ENCODE measurements at regions not wholly inside any gene's neighbourhood (a gene's known extent, or its start where the extent isn't known, plus 50 kb on each side); places are given as distances from the start of the nearest gene placed in this dataset.
A peak's percentile ranks its signal among the peaks of the same experiment; 100 is the strongest.
"Not testable (repeated sequence)": the region's sequence is repeated elsewhere in the genome, so short reads cannot be mapped to it uniquely, and the experiment has no call there.

DNA sequence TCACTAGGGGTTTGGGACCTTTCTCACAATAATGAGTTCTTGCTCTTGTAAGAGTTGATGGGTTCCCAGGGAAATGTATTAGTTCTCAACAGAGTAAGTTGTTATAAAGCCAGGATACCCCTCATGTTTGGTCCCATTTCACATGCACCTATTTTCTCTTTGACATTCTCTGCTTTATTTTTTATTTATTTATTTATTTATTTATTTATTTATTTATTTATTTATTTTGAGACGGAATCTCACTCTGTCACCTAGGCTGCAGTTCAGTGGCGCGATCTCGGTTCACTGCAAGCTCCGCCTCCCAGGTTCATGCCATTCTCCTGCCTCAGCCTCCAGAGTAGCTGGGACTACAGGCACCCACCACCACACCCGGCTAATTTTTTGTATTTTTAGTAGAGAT, 52.2 kb downstream of the ACTRT1 start:
- DNase-seq: not testable (repeated sequence)

DNA sequence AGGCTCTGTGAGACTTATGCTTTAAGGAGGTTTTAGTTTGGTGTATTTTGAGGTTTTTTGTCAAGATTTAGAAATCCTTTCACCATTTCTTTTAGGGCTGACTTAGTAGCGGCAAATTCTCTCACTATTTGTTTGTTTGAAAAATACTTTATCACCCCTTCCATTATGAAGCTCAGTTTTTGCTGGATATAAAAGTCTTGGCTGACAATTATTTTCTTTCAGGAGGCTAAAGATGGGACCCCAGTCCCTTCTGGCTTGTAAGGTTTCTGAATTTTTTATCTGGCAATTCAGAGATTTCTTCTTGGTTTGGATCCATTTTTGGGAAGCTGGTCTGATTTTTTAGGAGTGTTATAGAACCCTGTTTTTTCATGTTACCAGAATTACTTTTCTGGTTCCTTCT, 88.5 kb downstream of the ACTRT1 start:
- DNase-seq: no peak

DNA sequence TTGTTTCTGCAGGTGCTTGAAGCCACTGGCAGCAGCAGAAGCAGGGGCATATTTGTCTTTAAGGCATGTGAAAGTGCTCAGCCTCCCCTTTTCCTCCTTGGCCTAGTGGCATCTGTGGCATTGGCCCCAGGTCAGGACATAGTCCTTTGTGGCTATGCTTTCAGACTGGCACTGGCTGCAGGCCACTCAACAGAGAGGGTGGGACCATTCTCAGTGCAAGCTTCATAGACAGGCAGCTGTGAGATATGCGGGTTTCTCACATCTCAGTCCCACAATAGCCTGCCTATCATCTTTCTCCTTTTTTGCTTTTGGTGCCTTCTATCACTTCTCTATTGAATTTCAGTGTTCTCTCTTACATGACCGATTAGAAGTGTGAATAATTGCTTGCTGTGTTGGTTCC, 104.8 kb downstream of the ACTRT1 start:
- DNase-seq: no peak

DNA sequence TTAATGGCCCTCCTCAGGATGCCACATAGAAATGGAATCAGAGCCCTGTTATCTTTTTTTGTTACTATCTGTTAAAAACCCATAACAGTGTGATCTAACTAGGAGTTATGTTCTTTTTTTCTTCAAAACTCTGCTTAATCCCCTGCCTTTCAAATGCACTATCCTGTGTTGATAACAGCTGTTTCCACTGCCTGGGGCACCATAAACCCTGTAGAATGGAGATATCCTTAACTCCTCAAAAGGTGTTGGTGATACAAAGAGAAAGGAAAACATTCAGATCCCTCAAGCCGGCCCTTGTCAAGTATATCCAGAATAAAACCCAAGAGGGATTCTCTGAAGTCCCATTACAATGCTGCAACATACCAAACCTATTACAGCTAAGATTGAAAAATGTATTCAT, 108.6 kb downstream of the ACTRT1 start:
- no peak for DNase-seq

DNA sequence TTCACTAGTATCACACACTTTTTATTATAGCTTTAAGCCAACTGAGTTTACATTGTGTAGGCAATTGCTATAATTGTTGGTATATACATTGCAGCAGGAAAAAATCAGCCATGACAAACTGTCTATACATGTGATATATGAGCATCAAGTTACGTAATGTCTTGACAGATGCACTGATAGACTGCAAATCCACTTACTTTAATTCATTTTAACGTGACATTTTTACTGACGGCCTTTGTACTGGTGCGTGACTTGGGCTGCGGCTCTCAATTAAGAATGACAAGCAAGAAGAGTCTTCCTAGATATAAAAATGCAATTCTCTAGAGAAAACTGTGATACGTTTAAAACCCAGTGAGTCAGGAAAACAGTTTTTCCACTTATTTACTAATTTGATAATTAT, 143.8 kb downstream of the ACTRT1 start:
- peak in 1 of 3 experiments; percentile 42 for DNase-seq

DNA sequence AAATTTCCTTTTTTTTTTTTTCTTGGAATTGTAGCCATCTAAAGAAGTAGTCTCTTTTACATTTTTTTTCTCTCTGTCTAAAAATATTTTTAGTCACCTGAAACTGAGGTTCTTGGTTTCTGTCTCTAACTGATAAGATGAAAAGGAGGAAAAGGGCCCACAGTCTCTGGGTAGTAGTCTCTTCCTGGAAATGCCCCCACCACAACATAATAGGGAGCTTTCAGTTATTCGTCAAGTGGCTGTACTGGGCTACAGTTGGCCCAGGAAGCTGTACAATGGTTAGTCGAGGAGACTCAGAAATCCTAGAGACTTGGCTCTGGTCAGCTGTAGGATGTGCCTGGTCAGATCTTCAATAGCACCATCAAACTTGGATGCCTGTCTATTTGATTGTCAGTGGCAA, 163.4 kb downstream of the ACTRT1 start:
- no peak for DNase-seq

DNA sequence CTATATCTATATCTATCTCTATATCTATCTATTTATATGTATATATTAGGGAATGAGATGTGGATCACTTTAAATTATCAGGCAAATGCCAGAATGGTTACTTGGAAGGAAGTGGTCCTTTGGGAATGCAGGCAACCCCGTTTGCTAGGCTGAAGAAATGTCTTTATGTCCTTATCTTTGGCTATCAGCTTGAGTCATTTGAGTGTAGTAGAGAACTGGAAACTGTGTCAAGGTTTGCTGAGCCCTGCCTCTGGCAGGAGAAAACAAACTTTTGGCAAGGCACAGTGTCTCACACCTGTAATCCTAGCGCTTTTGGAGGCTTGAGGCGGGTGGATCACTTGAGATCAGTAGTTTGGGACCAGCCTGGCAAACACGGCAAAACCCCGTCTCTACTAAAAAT, 167.3 kb downstream of the ACTRT1 start:
- DNase-seq: no peak

DNA sequence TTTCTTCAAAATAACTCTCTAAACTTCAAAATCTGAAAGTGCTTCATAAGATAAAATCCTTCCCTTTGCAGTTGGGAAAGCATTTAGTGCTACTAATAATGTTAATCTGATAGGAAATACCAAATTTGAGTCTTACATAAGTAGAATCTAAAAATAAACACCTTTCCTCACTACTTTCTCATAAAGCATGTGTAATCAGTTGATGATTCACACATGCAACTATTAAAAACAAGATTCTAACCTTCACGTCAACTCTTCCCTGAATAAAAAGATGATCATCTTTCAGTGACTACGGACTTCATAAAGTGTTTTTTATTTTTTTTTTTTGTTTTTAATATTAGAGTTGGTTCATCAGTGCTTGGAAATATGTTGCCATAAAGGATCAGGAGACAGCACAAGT, 172.6 kb downstream of the ACTRT1 start:
- no peak for DNase-seq

DNA sequence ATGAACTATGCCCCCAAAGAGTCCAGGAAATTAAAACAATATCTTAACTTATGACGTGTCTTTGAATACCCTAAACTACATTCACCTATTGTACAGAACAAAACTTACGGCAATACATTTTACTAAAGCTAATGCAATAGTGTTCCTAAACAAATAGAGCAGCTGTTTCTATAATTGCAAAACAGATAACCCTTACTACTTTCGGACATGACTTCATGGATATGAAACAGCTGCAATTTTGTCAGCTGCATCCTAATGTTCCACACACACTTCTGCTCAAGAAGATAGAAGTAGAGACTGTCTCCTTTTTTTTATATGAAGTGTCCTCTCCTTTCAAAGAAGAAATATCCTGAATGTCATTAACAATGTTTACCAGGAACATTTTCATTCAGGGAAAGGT, 174.9 kb downstream of the ACTRT1 start:
- no peak for DNase-seq

DNA sequence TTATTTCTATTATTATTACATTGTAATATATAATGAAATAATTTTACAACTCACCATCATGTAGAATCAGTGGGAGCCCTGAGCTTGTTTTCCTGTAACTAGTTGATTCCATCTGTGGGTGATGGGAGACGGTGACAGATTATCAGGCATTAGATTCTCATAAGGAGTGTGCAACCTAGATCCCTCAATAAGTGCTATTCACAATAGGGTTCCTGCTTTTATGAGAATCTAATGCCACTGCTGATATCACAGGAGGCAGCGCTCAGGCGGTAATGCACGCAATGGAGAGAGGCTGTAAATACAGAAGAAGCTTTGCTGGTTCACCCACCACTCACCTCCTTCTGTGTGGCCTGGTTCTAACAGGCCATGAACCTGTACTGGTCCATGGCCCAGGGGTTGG, 178.6 kb downstream of the ACTRT1 start:
- DNase-seq: no peak

DNA sequence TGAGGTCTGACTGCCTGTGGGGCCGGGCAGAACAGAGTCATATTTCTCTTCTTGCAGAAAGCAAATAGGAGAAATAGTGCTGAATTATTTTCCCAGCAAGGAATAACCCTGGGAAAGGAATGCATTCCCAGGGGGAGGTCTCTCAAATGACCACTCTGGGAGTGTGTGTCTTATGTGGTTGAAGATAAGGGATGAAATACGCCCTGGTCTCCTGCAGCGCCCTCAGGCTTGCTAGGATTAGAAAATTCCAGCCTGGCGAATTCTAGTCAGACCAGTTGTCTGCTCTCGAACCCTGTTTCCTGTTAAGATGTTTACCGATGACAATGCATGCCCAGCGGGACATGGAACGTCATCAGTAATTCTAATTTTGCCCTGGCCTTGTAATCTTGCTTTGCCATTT, 185.3 kb downstream of the ACTRT1 start:
- DNase-seq: not testable (repeated sequence)

DNA sequence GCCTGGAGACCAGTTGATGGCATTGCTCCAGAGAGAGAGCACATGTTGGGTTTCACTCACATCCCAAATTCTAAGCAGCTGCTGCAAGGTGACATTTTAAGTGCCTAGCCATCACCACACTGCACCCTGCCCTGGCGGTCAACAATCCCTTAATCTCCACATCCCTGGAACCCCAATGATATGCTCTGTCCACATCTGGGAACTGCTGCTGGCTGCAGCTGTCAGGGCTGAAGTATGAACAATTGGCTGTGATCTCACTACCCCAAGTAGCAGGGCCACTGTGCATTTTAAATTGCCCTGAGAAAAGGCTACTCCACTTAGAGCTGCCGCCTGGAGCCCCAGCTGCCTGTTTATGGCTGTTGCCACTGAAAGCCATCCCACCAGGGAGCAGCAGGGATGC, 190.6 kb downstream of the ACTRT1 start:
- no peak for DNase-seq
